ENCODE measurements at regions not wholly inside any gene's neighbourhood (a gene's known extent, or its start where the extent isn't known, plus 50 kb on each side); places are given as distances from the start of the nearest gene placed in this dataset.

DNA sequence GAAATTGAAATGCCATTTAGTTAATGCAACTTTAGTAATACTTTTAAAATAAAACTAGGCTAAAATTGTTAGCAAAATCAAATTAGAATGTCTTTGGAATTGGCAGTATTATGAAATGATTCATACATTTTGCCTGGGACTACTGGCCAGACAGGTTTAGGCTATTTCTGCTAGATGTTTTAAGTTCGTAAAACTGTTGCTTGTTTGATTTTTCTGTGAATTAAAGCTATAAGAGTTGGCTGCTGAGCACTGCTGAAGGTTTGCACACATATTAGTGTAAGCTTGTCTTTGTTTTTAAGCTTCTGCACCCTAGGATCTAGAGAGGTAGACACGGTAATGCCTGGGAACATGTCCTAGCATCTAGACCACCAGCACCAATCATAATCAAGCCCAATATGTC is 1094.6 kb upstream of the ADGRL4 start:
- WGBS (ENCODE audit: low lambda C conversion rate): 5% methylated on average over 2 of the region's 2 CpGs
- no TSS peak for BruUV-seq (replicated peaks)
- H3K79me2 ChIP-seq (ENCODE audit: insufficient read depth, low read length): no peaks in the 10 kb centered on the region
- no peak for TF ChIP-seq SRSF4 (IDR thresholded peaks at IDR 0.05; ENCODE audit: low read depth, low read length, poor library complexity, severe bottlenecking)
- TF ChIP-seq ZNF614 (CRISPR knock-in tag; IDR thresholded peaks at IDR 0.05; ENCODE audit: borderline replicate concordance): no peak
- no peak for TF ChIP-seq ZNF558 (CRISPR knock-in tag; IDR thresholded peaks at IDR 0.05; ENCODE audit: borderline replicate concordance)
- no peak for TF ChIP-seq ZNF121 (CRISPR knock-in tag; IDR thresholded peaks at IDR 0.05)
- TF ChIP-seq POLR2AphosphoS2 (IDR thresholded peaks at IDR 0.05; ENCODE audit: low read depth, low read length): no peak
- TF ChIP-seq ZNF549 (CRISPR knock-in tag; IDR thresholded peaks at IDR 0.05): no peak
- no peak for TF ChIP-seq KLF6 (CRISPR knock-in tag; IDR thresholded peaks at IDR 0.05)
- no peak for TF ChIP-seq TCF7L2 (IDR thresholded peaks at IDR 0.05; ENCODE audit: low read depth, low read length)
- no peak for TF ChIP-seq MAZ (IDR thresholded peaks at IDR 0.05; ENCODE audit: borderline replicate concordance, low read depth, low read length)
- TF ChIP-seq MAZ (CRISPR knock-in tag; IDR thresholded peaks at IDR 0.05; ENCODE audit: low read depth): no peak
- TF ChIP-seq JUND (CRISPR knock-in tag; IDR thresholded peaks at IDR 0.05): no peak
- TF ChIP-seq YEATS2 (CRISPR knock-in tag; IDR thresholded peaks at IDR 0.05; ENCODE audit: borderline replicate concordance): no peak
- no peak for TF ChIP-seq ZSCAN31 (CRISPR knock-in tag; IDR thresholded peaks at IDR 0.05; ENCODE audit: low read depth)
- no peak for TF ChIP-seq SKI (IDR thresholded peaks at IDR 0.05; ENCODE audit: partially characterized antibody)
- TF ChIP-seq FLYWCH1 (CRISPR knock-in tag; IDR thresholded peaks at IDR 0.05): no peak
- TF ChIP-seq KMT2A (CRISPR knock-in tag; IDR thresholded peaks at IDR 0.05): no peak
- TF ChIP-seq, protein P1, sequence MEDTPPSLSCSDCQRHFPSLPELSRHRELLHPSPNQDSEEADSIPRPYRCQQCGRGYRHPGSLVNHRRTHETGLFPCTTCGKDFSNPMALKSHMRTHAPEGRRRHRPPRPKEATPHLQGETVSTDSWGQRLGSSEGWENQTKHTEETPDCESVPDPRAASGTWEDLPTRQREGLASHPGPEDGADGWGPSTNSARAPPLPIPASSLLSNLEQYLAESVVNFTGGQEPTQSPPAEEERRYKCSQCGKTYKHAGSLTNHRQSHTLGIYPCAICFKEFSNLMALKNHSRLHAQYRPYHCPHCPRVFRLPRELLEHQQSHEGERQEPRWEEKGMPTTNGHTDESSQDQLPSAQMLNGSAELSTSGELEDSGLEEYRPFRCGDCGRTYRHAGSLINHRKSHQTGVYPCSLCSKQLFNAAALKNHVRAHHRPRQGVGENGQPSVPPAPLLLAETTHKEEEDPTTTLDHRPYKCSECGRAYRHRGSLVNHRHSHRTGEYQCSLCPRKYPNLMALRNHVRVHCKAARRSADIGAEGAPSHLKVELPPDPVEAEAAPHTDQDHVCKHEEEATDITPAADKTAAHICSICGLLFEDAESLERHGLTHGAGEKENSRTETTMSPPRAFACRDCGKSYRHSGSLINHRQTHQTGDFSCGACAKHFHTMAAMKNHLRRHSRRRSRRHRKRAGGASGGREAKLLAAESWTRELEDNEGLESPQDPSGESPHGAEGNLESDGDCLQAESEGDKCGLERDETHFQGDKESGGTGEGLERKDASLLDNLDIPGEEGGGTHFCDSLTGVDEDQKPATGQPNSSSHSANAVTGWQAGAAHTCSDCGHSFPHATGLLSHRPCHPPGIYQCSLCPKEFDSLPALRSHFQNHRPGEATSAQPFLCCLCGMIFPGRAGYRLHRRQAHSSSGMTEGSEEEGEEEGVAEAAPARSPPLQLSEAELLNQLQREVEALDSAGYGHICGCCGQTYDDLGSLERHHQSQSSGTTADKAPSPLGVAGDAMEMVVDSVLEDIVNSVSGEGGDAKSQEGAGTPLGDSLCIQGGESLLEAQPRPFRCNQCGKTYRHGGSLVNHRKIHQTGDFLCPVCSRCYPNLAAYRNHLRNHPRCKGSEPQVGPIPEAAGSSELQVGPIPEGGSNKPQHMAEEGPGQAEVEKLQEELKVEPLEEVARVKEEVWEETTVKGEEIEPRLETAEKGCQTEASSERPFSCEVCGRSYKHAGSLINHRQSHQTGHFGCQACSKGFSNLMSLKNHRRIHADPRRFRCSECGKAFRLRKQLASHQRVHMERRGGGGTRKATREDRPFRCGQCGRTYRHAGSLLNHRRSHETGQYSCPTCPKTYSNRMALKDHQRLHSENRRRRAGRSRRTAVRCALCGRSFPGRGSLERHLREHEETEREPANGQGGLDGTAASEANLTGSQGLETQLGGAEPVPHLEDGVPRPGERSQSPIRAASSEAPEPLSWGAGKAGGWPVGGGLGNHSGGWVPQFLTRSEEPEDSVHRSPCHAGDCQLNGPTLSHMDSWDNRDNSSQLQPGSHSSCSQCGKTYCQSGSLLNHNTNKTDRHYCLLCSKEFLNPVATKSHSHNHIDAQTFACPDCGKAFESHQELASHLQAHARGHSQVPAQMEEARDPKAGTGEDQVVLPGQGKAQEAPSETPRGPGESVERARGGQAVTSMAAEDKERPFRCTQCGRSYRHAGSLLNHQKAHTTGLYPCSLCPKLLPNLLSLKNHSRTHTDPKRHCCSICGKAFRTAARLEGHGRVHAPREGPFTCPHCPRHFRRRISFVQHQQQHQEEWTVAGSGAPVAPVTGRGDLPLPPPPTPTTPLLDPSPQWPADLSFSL (CRISPR knock-in tag; IDR thresholded peaks at IDR 0.05): no peak
- no peak overlapping the region for H3K4me2 ChIP-seq (ENCODE audit: low read depth, low read length)
- no peak for ATAC-seq
- in situ Hi-C loops (cut with HindIII; ENCODE audit: extremely low pct_ligation_motif_present, low pct_unique_long_range_greater_than_20kb) (no loop called here), intact Hi-C loops (cut with micrococcal nuclease; ENCODE audit: unreplicated experiment) (no loop called here)
- ChIA-PET POLR2A (no interaction called here), CTCF (ENCODE audit: low intra/inter-chr PET ratio, low total read pairs) (no interaction called here)
- H4K20me1 ChIP-seq (ENCODE audit: insufficient read depth, low read length): no peaks in the 10 kb centered on the region
- no peak for FAIRE-seq
- H3K4me3 ChIP-seq (replicated peaks in 1 of 3; ENCODE audit: insufficient read depth in 1 of 3, low read depth in 2 of 3, low read length in 3 of 3): no peak overlapping the region
- H3K27ac ChIP-seq (ENCODE audit: extremely low read length, insufficient read depth, low read length): no peak overlapping the region
- no peaks in the 10 kb centered on the region for H3K36me3 ChIP-seq (replicated peaks in 1 of 2; ENCODE audit: control insufficient read depth in 1 of 2, insufficient read depth in 2 of 2, low read length in 2 of 2)
- DNase-seq (ENCODE audit: low spot score): no peak
- H3K4me1 ChIP-seq (ENCODE audit: insufficient read depth, low read length): no peaks in the 10 kb centered on the region
- H3K27me3 ChIP-seq (ENCODE audit: control insufficient read depth in 1 of 2, insufficient read depth in 2 of 2, low read length in 2 of 2): no peaks in the 10 kb centered on the region; a peak in 1 of 5 replicates
- H2AFZ ChIP-seq (ENCODE audit: low read length): no peak overlapping the region
- peaks cover 78% of the 10 kb centered on the region for H3K9me3 ChIP-seq (ENCODE audit: low read length)
- no peak overlapping the region for H3K9ac ChIP-seq (ENCODE audit: insufficient read depth, low read depth, low read length)

Measured in HepG2 (cell line).